Activated CD4-positive, alpha-beta T cell treated with anti-CD3 and anti-CD28 coated beads, Interleukin-10, Interleukin-2, amounts not matched to agents 100 ng/mL and 50 ng/mL, durations not matched to agents 16 hours and 8 hours (primary cell): ENCODE measurements at regions not wholly inside any gene's neighbourhood (a gene's known extent, or its start where the extent isn't known, plus 50 kb on each side); places are given as distances from the start of the nearest gene placed in this dataset.
"Not testable (repeated sequence)": the region's sequence is repeated elsewhere in the genome, so short reads cannot be mapped to it uniquely, and the experiment has no call there.

Experiments
- DNase-seq: peaks from one replicate; pipeline ENCODE4 v3.0.0-alpha.2; 2020

- no peak for DNase-seq
Measured at GRCh38 chr12:23088594-23088993, 463.6 kb downstream of the ETNK1 start.

DNA sequence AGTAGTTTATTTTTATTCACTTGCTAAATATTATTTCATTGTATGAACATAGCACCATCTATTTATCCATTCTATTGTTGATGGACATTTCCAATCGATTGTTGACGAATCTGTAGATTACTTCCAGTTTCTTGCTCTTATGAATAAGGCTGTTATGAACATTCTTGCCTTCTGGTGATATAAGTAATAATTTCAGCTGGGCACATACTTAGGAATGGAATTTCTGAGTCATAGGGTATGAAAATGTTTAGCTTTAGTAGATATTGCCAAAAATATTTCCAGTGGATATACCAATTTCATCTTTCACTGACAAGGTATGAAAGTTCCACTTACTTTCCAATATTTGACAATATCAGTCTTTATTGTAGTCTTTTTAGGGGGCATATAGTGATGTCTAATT lies 468.5 kb downstream of the ETNK1 start:
- no peak for DNase-seq

DNA sequence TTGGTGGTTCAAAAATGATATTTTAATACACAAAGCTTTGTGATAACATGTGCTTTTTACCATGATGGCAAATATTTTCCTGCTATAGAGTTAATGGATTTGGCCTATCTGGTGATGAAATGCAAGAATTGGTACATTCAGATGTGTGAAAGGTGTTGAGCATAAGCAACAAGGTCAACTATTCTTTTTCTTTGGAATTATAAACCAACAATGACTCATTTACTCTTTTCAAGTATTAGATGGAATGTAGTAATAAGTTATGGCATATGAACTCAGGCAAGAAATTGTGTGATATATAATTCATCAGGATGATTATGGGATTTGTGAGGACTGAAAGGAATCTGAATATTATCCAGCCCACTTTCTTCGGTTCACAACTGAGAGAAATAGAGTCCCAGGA lies 471.4 kb downstream of the ETNK1 start:
- DNase-seq: no peak

GRCh38 chr12:23098110-23098509 lies 473.1 kb downstream of the ETNK1 start:
- no peak for DNase-seq

DNA sequence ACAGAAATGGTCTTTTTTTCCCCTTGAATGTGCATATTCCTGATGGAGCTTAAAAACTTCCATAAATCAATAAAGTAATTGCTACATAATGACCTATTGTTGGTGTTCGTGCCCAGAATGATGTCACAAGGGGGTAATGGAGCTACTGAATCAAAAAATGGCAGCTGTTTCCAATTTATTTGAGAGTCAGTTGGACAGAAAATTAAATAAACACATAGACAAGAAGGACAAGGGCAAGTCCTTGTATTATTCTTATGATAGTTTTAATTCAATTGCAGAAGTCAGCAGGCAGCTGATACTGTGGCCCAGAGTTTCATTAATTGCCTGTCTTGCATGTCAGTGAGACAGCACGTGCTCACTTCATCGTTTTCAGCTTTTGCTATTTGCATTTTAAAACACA lies 473.5 kb downstream of the ETNK1 start:
- no peak for DNase-seq

DNA sequence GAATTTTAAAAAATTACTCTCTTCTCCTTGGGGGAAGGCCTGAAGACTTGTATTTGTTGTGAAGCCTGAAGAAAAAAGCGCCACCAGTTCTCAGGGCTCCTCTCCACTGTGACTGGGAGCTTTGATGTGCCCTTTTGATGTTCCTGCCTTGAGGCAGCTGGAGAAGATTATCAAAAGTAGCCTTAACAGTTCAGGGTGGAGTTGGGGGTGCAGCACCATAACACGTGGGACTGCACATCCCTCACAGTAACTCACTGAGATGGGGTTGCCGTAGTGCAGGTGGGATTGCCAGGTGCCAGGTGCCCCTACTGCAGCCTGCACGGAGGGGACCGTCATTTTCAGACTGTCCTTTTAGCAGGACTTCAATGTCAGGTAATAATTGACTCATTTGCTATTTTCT lies 474.1 kb downstream of the ETNK1 start:
- no peak for DNase-seq

- no peak for DNase-seq
Measured at GRCh38 chr12:23099604-23100003, 474.6 kb downstream of the ETNK1 start.

GRCh38 chr12:23108957-23109356 lies 484.0 kb downstream of the ETNK1 start:
- no peak for DNase-seq

- DNase-seq: no peak
Measured at GRCh38 chr12:23113781-23114180, 488.8 kb downstream of the ETNK1 start.

DNA sequence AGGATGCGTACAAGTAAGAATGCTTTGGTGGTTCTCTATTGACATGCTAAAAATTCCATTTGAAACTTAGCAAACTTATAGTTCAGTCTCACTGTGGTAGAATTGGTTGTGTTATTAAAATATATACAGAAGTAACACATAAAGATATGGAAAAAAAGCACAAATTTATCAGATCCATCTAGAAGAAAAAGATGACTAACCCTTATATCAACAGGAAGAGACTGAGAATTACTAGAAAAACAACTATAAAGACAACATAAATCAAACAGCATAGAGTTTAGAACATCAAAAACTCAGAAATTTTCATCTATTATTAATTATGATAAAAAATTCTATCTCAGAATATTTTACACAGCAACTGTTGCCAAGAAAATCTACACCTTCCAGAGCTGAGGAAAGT lies 491.0 kb downstream of the ETNK1 start:
- DNase-seq: no peak

GRCh38 chr12:23126794-23127193 lies 501.8 kb downstream of the ETNK1 start:
- DNase-seq: no peak

DNA sequence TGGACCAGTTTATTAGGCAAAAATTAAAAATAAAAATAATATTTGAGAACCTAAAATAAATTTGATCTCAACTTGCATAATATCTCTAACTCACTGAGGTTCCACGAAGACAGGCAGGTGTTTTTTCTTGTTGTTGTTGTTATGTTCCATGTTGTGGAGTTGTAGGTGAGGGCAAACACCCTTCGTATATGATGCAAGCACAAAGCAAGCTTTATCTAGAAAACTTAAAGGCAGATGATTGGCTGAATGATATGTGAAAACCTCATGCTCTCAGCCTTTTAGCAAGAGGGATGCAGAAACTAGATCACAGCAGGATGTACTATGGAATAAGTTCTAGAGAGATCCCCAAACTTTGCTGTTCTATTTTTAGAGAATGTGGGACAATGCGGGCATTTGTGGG lies 502.7 kb downstream of the ETNK1 start:
- no peak for DNase-seq

- DNase-seq: no peak
Measured at GRCh38 chr12:23128462-23128861, 503.5 kb downstream of the ETNK1 start.

DNA sequence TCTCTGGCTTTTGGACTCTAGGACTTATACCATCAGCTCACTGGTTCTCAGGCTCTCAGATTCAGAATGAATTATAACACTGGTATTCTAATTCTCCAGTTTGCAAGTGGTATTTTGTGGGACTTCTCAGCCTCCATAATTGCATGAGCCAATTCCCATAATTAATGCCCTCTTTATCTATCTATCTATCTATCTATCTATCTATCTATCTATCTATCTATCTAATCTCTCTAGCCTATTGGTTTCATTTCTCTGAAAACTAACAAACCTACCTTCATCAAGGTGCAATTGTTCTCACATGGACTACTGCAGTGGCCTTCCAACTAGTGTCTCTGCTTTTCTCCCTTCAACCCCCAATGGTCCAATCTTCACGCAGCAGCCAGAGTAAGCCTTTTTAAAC lies 507.4 kb downstream of the ETNK1 start:
- DNase-seq: no peak

GRCh38 chr12:23133471-23133870 lies 508.5 kb downstream of the ETNK1 start:
- no peak for DNase-seq

GRCh38 chr12:23139026-23139425 lies 514.1 kb downstream of the ETNK1 start:
- DNase-seq: no peak

DNA sequence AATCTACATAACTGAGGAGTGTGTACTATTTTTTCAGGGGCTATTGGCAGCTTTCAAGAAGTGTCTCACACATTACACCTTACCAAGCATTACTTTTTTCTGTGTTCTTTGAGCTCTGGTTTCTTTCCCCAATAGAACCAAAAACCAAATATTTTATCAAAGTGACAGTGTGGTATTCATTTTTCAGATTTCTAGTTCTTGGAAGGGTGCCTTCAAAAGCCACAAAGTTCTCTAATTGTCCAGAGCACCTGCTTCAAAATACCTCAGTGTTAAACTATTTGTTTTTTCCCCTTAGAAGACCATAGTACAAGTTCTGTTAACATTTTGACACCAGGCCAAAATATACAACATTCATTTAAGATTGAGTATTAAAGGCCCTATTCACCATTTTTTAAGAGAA lies 515.7 kb downstream of the ETNK1 start:
- DNase-seq: no peak

DNA sequence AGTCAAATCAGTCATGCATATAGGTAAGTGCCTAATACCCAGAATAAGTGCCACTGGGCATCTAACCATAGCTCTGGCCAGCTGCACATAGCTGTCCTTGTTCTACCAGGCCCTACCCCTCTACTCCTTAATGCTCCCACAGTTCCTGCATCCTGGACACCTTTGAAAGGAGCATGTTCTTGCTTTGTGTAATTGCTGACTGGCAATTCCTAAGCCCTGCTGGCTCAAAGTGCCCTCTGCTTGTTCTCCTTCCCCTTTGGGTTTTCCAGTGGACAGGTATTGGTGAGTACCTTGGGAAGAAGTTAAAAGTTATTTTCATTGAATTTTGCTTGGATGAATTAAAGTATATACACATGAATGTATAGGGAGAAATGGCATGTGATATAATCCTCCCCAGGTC lies 516.4 kb downstream of the ETNK1 start:
- DNase-seq: no peak

- not testable (repeated sequence) for DNase-seq
Measured at GRCh38 chr12:23146070-23146469, 521.1 kb downstream of the ETNK1 start.

DNA sequence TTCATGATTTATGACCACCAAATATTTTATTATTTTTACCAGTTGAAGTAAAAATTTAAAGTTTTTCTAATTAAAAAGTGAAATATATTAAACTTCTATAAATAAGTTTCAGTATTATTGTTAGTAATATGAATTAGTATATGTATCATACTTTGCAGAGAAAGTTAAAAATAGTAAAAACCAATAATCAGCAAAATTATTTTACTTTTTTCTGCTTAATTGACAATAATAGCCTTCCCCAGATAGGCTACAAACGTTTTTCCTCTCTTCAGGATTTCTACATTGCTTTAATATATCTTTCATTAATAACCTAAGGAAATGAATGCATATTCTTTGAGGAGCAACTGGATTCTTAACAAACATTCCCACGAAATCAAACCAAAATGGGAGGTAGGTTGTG lies 543.5 kb downstream of the ETNK1 start:
- DNase-seq: no peak

DNA sequence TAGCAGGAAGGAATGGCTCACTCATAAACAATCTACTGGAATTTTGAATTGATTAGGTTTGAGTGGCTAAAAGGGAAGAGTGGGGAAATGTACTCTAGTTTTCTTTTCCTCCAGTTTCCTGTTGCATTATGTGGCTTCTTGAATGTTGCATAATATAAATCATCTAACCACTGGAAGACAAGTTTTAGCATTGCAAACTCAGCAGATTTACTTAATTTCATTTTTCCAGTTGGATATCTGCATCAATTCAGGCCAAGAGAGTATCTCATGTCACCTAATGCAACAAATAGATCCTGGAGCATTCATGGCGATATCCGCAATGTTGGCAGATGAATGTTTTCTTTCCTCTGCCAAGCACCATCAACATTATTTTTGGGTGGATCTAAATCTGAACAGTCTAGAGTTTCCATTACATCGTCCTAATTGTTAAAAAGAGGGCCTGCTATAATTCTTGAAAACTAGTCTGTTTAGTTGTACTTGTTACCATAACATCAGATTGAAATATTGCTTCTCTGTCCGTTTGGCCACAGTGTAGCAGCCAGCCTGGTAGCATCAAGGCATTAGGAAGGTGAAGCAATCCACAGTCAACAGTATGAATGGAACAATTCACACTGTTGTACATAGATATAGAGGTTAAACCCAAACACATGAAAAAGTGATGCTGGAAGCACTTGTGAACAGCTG lies 544.2 kb downstream of the ETNK1 start:
- DNase-seq: no peak

- no peak for DNase-seq
Measured at GRCh38 chr12:23169696-23170013, 544.7 kb downstream of the ETNK1 start.

DNA sequence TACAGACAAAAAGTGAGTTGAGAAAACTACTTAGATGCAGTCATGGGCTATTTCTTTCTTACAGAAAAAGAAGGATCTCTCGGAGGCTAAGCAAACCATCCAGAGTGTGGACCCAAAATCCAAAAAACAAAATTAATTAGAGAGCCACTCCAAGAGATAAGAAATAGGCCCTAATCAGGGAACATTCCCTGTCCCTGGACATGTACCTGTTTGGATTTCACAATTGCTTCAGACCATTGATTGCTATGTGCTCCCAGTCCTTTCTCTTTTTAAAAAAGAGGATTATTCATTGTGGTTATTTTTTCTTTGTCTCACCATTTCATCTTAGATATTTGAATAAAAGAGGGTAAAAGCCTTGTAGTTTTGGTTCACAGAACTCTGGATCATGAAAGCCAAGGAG lies 549.9 kb downstream of the ETNK1 start:
- no peak for DNase-seq

GRCh38 chr12:23185346-23185745 lies 560.4 kb downstream of the ETNK1 start:
- DNase-seq: no peak

DNA sequence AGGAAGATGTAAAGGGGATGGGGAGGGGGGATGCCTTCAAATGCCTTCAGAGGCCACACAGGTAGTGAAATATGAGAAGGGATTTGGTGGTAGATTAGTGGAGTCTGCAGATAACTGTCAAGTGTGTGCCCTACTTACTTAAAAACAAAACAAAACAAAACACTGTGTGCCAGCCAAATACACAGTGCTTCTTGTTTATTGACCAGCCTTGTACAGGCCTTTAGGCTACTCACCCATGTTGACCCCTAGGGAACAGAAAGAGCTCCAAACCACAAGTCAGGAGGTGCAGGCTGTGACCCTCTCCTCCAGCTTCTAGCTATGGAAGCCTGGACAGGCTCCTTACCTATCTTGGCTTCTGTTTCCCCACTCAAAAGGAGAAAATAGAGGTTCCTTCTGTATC lies 562.0 kb downstream of the ETNK1 start:
- DNase-seq: no peak

- DNase-seq: no peak
Measured at GRCh38 chr12:23193552-23193951, 568.6 kb downstream of the ETNK1 start.
